HL-60 (cell line): ENCODE measurements at regions not wholly inside any gene's neighbourhood (a gene's known extent, or its start where the extent isn't known, plus 50 kb on each side); places are given as distances from the start of the nearest gene placed in this dataset.

Experiments
- DNase-seq, 2 experiments: peaks; one replicate each; pipeline ENCODE4 v3.0.0-alpha.2; 2010 to 2020; ENCODE audit warnings: low read depth in 1 of 2, low spot score in 1 of 2
- H3K27ac ChIP-seq: fragments of 250-450 bp; sonication (Bioruptor Pico); replicated peaks from 2 replicates; pipeline ENCODE4 v1.5.1; 2020; ENCODE audit warnings: mild to moderate bottlenecking, moderate library complexity
- H3K27me3 ChIP-seq: fragments of 250-450 bp; sonication (Bioruptor Pico); 2 replicates; pipeline ENCODE4 v1.5.1; 2021; ENCODE audit warnings: mild to moderate bottlenecking, moderate library complexity; ENCODE audit not compliant: insufficient read depth, poor library complexity, severe bottlenecking
- H3K4me3 ChIP-seq: replicated peaks from 2 replicates; pipeline ENCODE4 v1.5.1; 2011; ENCODE audit warnings: mild to moderate bottlenecking, control low read depth, low read length; ENCODE audit not compliant: insufficient read depth
- GABPA ChIP-seq: IDR thresholded peaks from 2 replicates; pipeline ENCODE4 v1.6.1; 2012; ENCODE audit warnings: low read depth
- POLR2AphosphoS5 ChIP-seq: IDR thresholded peaks from 2 replicates; pipeline ENCODE4 v1.6.1; 2012; ENCODE audit warnings: low read depth
- REST ChIP-seq: IDR thresholded peaks from 2 replicates; pipeline ENCODE4 v1.6.1; 2012; ENCODE audit warnings: low read depth; ENCODE audit not compliant: insufficient replicate concordance
- SPI1 ChIP-seq: IDR thresholded peaks from 2 replicates; pipeline ENCODE4 v1.6.1; 2012; ENCODE audit warnings: low read depth, mild to moderate bottlenecking, borderline replicate concordance
- TF ChIP-seq, protein P1 (sequence below): IDR thresholded peaks from one replicate; pipeline ENCODE4 v1.5.1; 2011; ENCODE audit warnings: low read length, control low read depth, inconsistent platforms; ENCODE audit not compliant: insufficient read depth

- no peak overlapping the region for H3K27ac ChIP-seq
- TF ChIP-seq SPI1: no peak
- TF ChIP-seq POLR2AphosphoS5: no peak
- no peak for TF ChIP-seq REST
- TF ChIP-seq, protein P1, sequence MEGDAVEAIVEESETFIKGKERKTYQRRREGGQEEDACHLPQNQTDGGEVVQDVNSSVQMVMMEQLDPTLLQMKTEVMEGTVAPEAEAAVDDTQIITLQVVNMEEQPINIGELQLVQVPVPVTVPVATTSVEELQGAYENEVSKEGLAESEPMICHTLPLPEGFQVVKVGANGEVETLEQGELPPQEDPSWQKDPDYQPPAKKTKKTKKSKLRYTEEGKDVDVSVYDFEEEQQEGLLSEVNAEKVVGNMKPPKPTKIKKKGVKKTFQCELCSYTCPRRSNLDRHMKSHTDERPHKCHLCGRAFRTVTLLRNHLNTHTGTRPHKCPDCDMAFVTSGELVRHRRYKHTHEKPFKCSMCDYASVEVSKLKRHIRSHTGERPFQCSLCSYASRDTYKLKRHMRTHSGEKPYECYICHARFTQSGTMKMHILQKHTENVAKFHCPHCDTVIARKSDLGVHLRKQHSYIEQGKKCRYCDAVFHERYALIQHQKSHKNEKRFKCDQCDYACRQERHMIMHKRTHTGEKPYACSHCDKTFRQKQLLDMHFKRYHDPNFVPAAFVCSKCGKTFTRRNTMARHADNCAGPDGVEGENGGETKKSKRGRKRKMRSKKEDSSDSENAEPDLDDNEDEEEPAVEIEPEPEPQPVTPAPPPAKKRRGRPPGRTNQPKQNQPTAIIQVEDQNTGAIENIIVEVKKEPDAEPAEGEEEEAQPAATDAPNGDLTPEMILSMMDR: no peak
- TF ChIP-seq GABPA: no peak
- no peak for DNase-seq
These were observed 265.2 kb downstream of the QDPR start for GRCh38 chr4:17246656-17247055.

GRCh38 chr4:17241835-17242234 is 270.1 kb downstream of the QDPR start:
- TF ChIP-seq GABPA: no peak
- no peak for TF ChIP-seq SPI1
- TF ChIP-seq POLR2AphosphoS5: no peak
- TF ChIP-seq, protein P1: no peak
- no peak for TF ChIP-seq REST
- Histone ChIP-seq H3K27ac (no peak overlapping the region), H3K27me3 (no peaks in the 10 kb centered on the region), H3K4me3 (no peak overlapping the region)
- no peak for DNase-seq

More at GRCh38 chr4:17246656-17247055, 265.2 kb downstream of the QDPR start:
- Histone ChIP-seq H3K4me3 (no peak overlapping the region), H3K27me3 (no peaks in the 10 kb centered on the region)

DNA sequence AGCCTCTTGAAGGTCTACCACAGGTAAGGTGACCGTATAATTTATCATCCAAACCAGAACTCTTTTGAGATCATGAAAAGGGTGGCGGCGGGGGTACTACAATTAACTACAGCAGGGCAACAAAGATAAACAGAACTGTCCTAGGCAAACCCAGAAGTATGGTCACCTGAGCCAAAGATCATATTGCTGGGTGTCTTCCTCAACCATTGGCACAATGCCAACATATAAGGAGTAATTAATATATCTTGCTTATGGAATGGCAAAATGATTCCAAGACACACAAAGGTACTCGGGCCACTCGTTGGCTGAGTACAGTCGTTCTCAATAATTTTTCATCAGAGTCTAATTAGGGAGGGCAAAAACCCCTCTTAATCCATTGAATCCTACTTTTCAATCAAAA is 273.3 kb downstream of the QDPR start:
- Histone ChIP-seq H3K4me3 (no peak overlapping the region), H3K27ac (no peak overlapping the region), H3K27me3 (no peaks in the 10 kb centered on the region)
- no peak for TF ChIP-seq REST
- DNase-seq: no peak

DNA sequence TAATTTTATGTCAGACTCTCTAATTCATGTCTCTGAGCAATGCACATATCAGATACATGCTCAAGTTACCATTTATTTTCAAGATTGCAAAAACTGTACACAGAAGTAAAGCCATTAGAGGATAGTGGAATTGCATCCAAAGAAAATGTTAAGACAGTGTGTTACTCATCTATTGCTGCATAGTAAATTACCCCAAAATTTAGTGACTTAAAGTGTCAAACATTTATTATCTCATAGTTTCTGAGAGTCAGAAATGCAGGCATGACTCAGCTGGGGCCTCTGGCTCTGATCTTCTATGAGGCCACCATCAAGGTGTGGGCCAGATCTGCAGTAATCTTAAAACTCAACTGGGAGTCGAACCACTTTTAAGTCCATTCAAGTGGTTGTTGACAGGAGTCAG is 275.2 kb downstream of the QDPR start:
- Histone ChIP-seq H3K27ac (no peak overlapping the region), H3K4me3 (no peak overlapping the region), H3K27me3 (no peaks in the 10 kb centered on the region)
- no peak for DNase-seq
- TF ChIP-seq GABPA (no peak), POLR2AphosphoS5 (no peak), SPI1 (no peak), REST (no peak)
- TF ChIP-seq, protein P1: no peak
